H1 (cell line): ENCODE measurements at regions not wholly inside any gene's neighbourhood (a gene's known extent, or its start where the extent isn't known, plus 50 kb on each side); places are given as distances from the start of the nearest gene placed in this dataset.

Experiments
- CTCF ChIA-PET: fragments of 300-600 bp; sonication (Branson Sonifier 250); formaldehyde crosslinking; loops from one replicate; lab custom pipeline; 2021; ENCODE audit not compliant: partially characterized antibody; lab: Charles Lee
- POLR2A ChIA-PET: fragments of 300-600 bp; sonication (Branson Sonifier 250); formaldehyde crosslinking; loops from one replicate; lab custom pipeline; 2021; ENCODE audit warnings: inconsistent platforms; ENCODE audit not compliant: partially characterized antibody; lab: Charles Lee
- DNase-seq, 2 experiments: peaks; one replicate each; pipeline versions ENCODE4 v3.0.0 to v3.0.0-alpha.2; 2010 to 2022; ENCODE audit warnings: low spot score in 2 of 2, low read depth in 1 of 2, mixed read lengths in 1 of 2
- FAIRE-seq: peaks from 2 replicates; lab custom pipeline; 2011; peaks lifted over from hg19 to GRCh38; lab: Jason Lieb, UNC
- H2AFZ ChIP-seq: 2 replicates; pipeline ENCODE4 v1.8.1; 2012; ENCODE audit warnings: low read length, inconsistent platforms
- H2AK5ac ChIP-seq: 2 replicates; pipeline ENCODE4 v1.6.1; 2013; ENCODE audit warnings: low read depth, low read length
- H2BK120ac ChIP-seq: replicated peaks from 2 replicates; pipeline ENCODE3; 2013; ENCODE audit warnings: low read depth, low read length, inconsistent platforms
- H2BK12ac ChIP-seq: 2 replicates; pipeline ENCODE4 v1.6.1; 2013; ENCODE audit warnings: low read depth, low read length
- H2BK15ac ChIP-seq: 2 replicates; pipeline ENCODE4 v1.6.1; 2013; ENCODE audit warnings: low read length
- H2BK20ac ChIP-seq: 2 replicates; pipeline ENCODE4 v1.6.1; 2013; ENCODE audit warnings: low read length
- H2BK5ac ChIP-seq: 2 replicates; pipeline ENCODE4 v1.6.1; 2013; ENCODE audit warnings: low read depth, low read length
- H3K14ac ChIP-seq: 2 replicates; pipeline ENCODE4 v1.6.1; 2013; ENCODE audit warnings: inconsistent platforms; ENCODE audit not compliant: insufficient read length
- H3K18ac ChIP-seq: 2 replicates; pipeline ENCODE4 v1.6.1; 2013; ENCODE audit warnings: low read length; ENCODE audit errors: extremely low read depth
- H3K23ac ChIP-seq: 2 replicates; pipeline ENCODE4 v1.6.1; 2013; ENCODE audit warnings: inconsistent platforms; ENCODE audit not compliant: insufficient read length
- H3K23me2 ChIP-seq: 2 replicates; pipeline ENCODE4 v1.6.1; 2013; ENCODE audit warnings: low read depth, low read length
- H3K27ac ChIP-seq: 2 replicates; pipeline ENCODE4 v1.6.1; 2011; ENCODE audit warnings: low read depth, low read length, inconsistent platforms
- H3K27me3 ChIP-seq, 4 experiments: replicated peaks in 1 of 4; 1 replicate in 1 of 4; 2 replicates in 3 of 4; pipeline versions ENCODE4 v1.6.1 to v1.8.1; 2011 to 2013; ENCODE audit warnings: low read length in 3 of 4, mild to moderate bottlenecking in 3 of 4, inconsistent platforms in 2 of 4, mixed read lengths in 2 of 4, moderate library complexity in 1 of 4; ENCODE audit not compliant: control insufficient read depth in 3 of 4, insufficient read depth in 3 of 4; ENCODE audit errors: extremely low read depth in 1 of 4
- H3K36me3 ChIP-seq, 4 experiments: 2 replicates each; pipeline versions ENCODE4 v1.6.1 to v1.8.1; 2011 to 2013; ENCODE audit warnings: mild to moderate bottlenecking in 4 of 4, low read length in 3 of 4, moderate library complexity in 2 of 4, control low read depth in 1 of 4, inconsistent platforms in 1 of 4; ENCODE audit not compliant: insufficient read depth in 4 of 4, control insufficient read depth in 2 of 4
- H3K4ac ChIP-seq: replicated peaks from 2 replicates; pipeline ENCODE3; 2013; ENCODE audit warnings: low read length, low read depth, mixed read lengths, inconsistent platforms; ENCODE audit not compliant: insufficient read length
- H3K4me1 ChIP-seq, 4 experiments: replicated peaks in 1 of 4; 1 replicate in 1 of 4; 2 replicates in 3 of 4; pipeline versions ENCODE4 v1.6.1 to v1.8.1; 2011 to 2013; ENCODE audit warnings: low read length in 3 of 4, inconsistent platforms in 2 of 4, mixed read lengths in 1 of 4; ENCODE audit not compliant: insufficient read depth in 4 of 4, control insufficient read depth in 3 of 4
- H3K4me2 ChIP-seq, 2 experiments: 2 replicates each; pipeline versions ENCODE4 v1.6.1 to v1.8.1; 2011 to 2013; ENCODE audit warnings: low read depth in 2 of 2, low read length in 2 of 2, control low read depth in 1 of 2, inconsistent platforms in 1 of 2, mild to moderate bottlenecking in 1 of 2; ENCODE audit not compliant: insufficient read depth in 1 of 2
- H3K4me3 ChIP-seq, 4 experiments: fragments of 200-600, 300-600 bp in 1 of 4; sonication (generic), shearing (Covaris generic), sonication (Bioruptor Twin) in 1 of 4; 2 replicates each; pipeline versions ENCODE4 v1.5.1 to v1.8.1; 2011 to 2016; ENCODE audit warnings: low read length in 4 of 4, low read depth in 3 of 4, control low read depth in 2 of 4, inconsistent platforms in 2 of 4, mild to moderate bottlenecking in 2 of 4, mixed read lengths in 1 of 4, moderate library complexity in 1 of 4; ENCODE audit not compliant: insufficient read depth in 2 of 4; ENCODE audit errors: extremely low read depth in 1 of 4
- H3K56ac ChIP-seq: replicated peaks from 2 replicates; pipeline ENCODE3; 2013; ENCODE audit warnings: low read depth, mild to moderate bottlenecking, mixed read lengths, low read length, inconsistent platforms; ENCODE audit not compliant: insufficient read length
- H3K79me1 ChIP-seq: 2 replicates; pipeline ENCODE4 v1.6.1; 2013; ENCODE audit warnings: low read depth, low read length, control low read depth
- H3K79me2 ChIP-seq, 2 experiments: 2 replicates each; pipeline versions ENCODE4 v1.6.1 to v1.8.1; 2012 to 2013; ENCODE audit warnings: low read length in 2 of 2, mild to moderate bottlenecking in 2 of 2, inconsistent platforms in 1 of 2; ENCODE audit not compliant: insufficient read depth in 2 of 2, control insufficient read depth in 1 of 2
- H3K9ac ChIP-seq, 4 experiments: replicated peaks in 1 of 4; 1 replicate in 1 of 4; 2 replicates in 3 of 4; pipeline versions ENCODE4 v1.6.1 to v1.8.1; 2011 to 2013; ENCODE audit warnings: low read depth in 3 of 4, low read length in 3 of 4, control low read depth in 2 of 4, mild to moderate bottlenecking in 2 of 4, moderate library complexity in 2 of 4, inconsistent platforms in 1 of 4; ENCODE audit errors: extremely low read depth in 1 of 4
- H3K9me3 ChIP-seq, 2 experiments: 2 replicates each; pipeline versions ENCODE4 v1.6.1 to v1.8.1; 2012 to 2013; ENCODE audit warnings: mild to moderate bottlenecking in 2 of 2, moderate library complexity in 2 of 2, control low read depth in 1 of 2, inconsistent platforms in 1 of 2, low read depth in 1 of 2, low read length in 1 of 2, mixed read lengths in 1 of 2; ENCODE audit not compliant: insufficient read depth in 2 of 2
- H4K20me1 ChIP-seq, 2 experiments: replicated peaks in 1 of 2; 2 replicates each; pipeline versions ENCODE3 to v1.8.1; 2011 to 2013; ENCODE audit warnings: inconsistent platforms in 2 of 2, low read length in 2 of 2, mild to moderate bottlenecking in 1 of 2; ENCODE audit not compliant: insufficient read depth in 2 of 2, control insufficient read depth in 1 of 2
- H4K5ac ChIP-seq: 2 replicates; pipeline ENCODE4 v1.6.1; 2013; ENCODE audit warnings: low read length, low read depth, mixed read lengths, inconsistent platforms; ENCODE audit not compliant: insufficient read length
- H4K8ac ChIP-seq: 2 replicates; pipeline ENCODE4 v1.8.0; 2013; ENCODE audit warnings: mild to moderate bottlenecking, moderate library complexity, low read length, inconsistent platforms; ENCODE audit not compliant: insufficient read depth; ENCODE audit errors: extremely low read depth
- H4K91ac ChIP-seq: replicated peaks from 2 replicates; pipeline ENCODE3; 2013; ENCODE audit warnings: low read length, mixed read lengths, inconsistent platforms; ENCODE audit not compliant: insufficient read length
- CHD1 ChIP-seq: IDR thresholded peaks from 2 replicates; pipeline ENCODE4 v1.6.1; 2012; ENCODE audit warnings: low read depth, low read length, improper control_type of control experiment
- CHD2 ChIP-seq: IDR thresholded peaks from 2 replicates; pipeline ENCODE4 v1.6.1; 2012; ENCODE audit warnings: low read length, improper control_type of control experiment
- CREB1 ChIP-seq: IDR thresholded peaks from 2 replicates; pipeline ENCODE4 v1.6.1; 2012; ENCODE audit warnings: inconsistent platforms
- GTF2F1 ChIP-seq: IDR thresholded peaks from 2 replicates; pipeline ENCODE4 v1.6.1; 2012; ENCODE audit warnings: low read depth, low read length, improper control_type of control experiment, borderline replicate concordance
- JUN ChIP-seq: IDR thresholded peaks from 2 replicates; pipeline ENCODE4 v1.6.1; 2011; ENCODE audit warnings: low read depth, mild to moderate bottlenecking, improper control_type of control experiment, low read length
- MAFK ChIP-seq: IDR thresholded peaks from 2 replicates; pipeline ENCODE4 v1.6.1; 2012; ENCODE audit warnings: low read depth, mild to moderate bottlenecking, improper control_type of control experiment, low read length
- RXRA ChIP-seq: IDR thresholded peaks from 2 replicates; pipeline ENCODE4 v1.6.1; 2011; ENCODE audit warnings: low read depth, mild to moderate bottlenecking, low read length, moderate library complexity; ENCODE audit not compliant: insufficient read depth
- SIX5 ChIP-seq: IDR thresholded peaks from 2 replicates; pipeline ENCODE4 v1.6.1; 2011; ENCODE audit warnings: mild to moderate bottlenecking, low read depth, low read length
- WGBS, 2 experiments: shearing (Covaris generic) in 1 of 2; methylation state at CpG; one replicate each; pipeline versions ENCODE4 v1.1.6 to v1.1.7; 2013 to 2015; ENCODE audit warnings: low lambda C conversion rate in 2 of 2, mixed read lengths in 2 of 2, inconsistent platforms in 1 of 2, low coverage in 1 of 2, missing lambda C conversion rate in 1 of 2; ENCODE audit not compliant: insufficient replicate concordance in 2 of 2, insufficient coverage in 1 of 2, insufficient read length in 1 of 2; ENCODE audit errors: extremely low coverage in 1 of 2, missing lambda C conversion rate in 1 of 2; 5-methylcytosine and 5-hydroxymethylcytosine counted together
- TF ChIP-seq, protein P1 (sequence below): IDR thresholded peaks from 2 replicates; pipeline ENCODE4 v1.6.1; 2012; ENCODE audit warnings: inconsistent platforms

DNA sequence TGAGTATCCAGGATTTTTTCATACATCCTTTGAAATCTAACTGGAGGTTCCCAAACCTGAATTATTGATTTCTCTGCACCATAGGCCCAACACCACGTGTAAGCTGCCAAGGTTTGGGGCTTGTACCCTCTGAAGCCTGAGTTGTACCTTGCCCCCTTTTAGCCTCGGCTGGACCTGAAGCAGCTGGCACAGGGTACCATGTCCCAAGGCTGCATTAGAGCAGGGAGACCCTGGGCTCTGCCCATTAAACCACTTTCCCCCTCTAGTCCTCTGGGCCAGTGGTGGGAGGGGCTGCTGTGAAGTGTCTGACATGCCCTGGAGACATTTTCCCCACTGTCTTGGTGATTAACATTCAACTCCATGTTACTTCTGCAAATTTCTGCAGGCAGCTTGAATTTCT is 532.9 kb upstream of the NUDT12 start:
- 0 out of 4 replicates have a peak, but pooled peaks cover 0 to 2% of the 10 kb centered on the region in 2 experiments for H3K9me3 ChIP-seq
- H2BK20ac ChIP-seq, result no peak overlapping the region
- WGBS, 2 experiments, result 90% methylated on average over 2 of the region's 2 CpGs; no CpG with 5 or more reads in 1 of the 2 experiments
- H2BK5ac ChIP-seq, result no peak overlapping the region
- ChIA-PET CTCF (no interaction called here), POLR2A (no interaction called here)
- no peak overlapping the region for H4K8ac ChIP-seq
- FAIRE-seq, result no peak
- H2BK15ac ChIP-seq, result no peak overlapping the region
- no peak overlapping the region for H3K14ac ChIP-seq
- H3K4me2 ChIP-seq, result no peak overlapping the region
- no peaks in the 10 kb centered on the region for H3K23me2 ChIP-seq
- no peak overlapping the region for H3K4me3 ChIP-seq
- no peak overlapping the region for H2AFZ ChIP-seq
- no peaks in the 10 kb centered on the region for H4K20me1 ChIP-seq
- no peak overlapping the region for H3K9ac ChIP-seq
- no peak overlapping the region for H2BK120ac ChIP-seq
- H4K5ac ChIP-seq, result no peak overlapping the region
- no peak overlapping the region for H4K91ac ChIP-seq
- no peaks in the 10 kb centered on the region for H3K36me3 ChIP-seq
- no peak overlapping the region for H3K56ac ChIP-seq
- H2BK12ac ChIP-seq, result no peak overlapping the region
- no peak overlapping the region for H3K23ac ChIP-seq
- no peak overlapping the region for H2AK5ac ChIP-seq
- no peak for TF ChIP-seq CHD2
- TF ChIP-seq, protein P1, sequence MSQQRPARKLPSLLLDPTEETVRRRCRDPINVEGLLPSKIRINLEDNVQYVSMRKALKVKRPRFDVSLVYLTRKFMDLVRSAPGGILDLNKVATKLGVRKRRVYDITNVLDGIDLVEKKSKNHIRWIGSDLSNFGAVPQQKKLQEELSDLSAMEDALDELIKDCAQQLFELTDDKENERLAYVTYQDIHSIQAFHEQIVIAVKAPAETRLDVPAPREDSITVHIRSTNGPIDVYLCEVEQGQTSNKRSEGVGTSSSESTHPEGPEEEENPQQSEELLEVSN, result no peak
- TF ChIP-seq MAFK, result no peak
- TF ChIP-seq JUN, result no peak
- no peak for TF ChIP-seq CHD1
- no peak for TF ChIP-seq SIX5
- no peak for TF ChIP-seq RXRA
- no peak for TF ChIP-seq GTF2F1
- TF ChIP-seq CREB1, result no peak
- H3K27me3 ChIP-seq, result no peaks in the 10 kb centered on the region
- no peak overlapping the region for H3K4ac ChIP-seq
- H3K4me1 ChIP-seq, result no peaks in the 10 kb centered on the region
- no peak overlapping the region for H3K18ac ChIP-seq
- H3K79me1 ChIP-seq, result no peaks in the 10 kb centered on the region
- no peak for DNase-seq
- H3K27ac ChIP-seq, result no peak overlapping the region
- H3K79me2 ChIP-seq, result no peaks in the 10 kb centered on the region
